Activated naive CD8-positive, alpha-beta T cell treated with anti-CD3 and anti-CD28 coated beads, Interleukin-2, amount 10 ng/mL, durations not matched to agents 7 days and 5 days (primary cell): ENCODE measurements at regions not wholly inside any gene's neighbourhood (a gene's known extent, or its start where the extent isn't known, plus 50 kb on each side); places are given as distances from the start of the nearest gene placed in this dataset.

ENCODE experiments used
- ATAC-seq: fragments of 150-1000 bp; cut with Tn5 transposase; one replicate; pipeline ENCODE4 v1.10.0; 2021; ENCODE audit warnings: low read depth, moderate library complexity
- POLR2A ChIA-PET: fragments of 350-600 bp; sonication (Branson Sonifier 250); formaldehyde crosslinking; loops from one replicate; lab custom pipeline; 2021; ENCODE audit warnings: antibody characterized with exemption; lab: Charles Lee
- DNase-seq: peaks from one replicate; pipeline ENCODE4 v3.0.0; 2021
- H3K27ac Mint-ChIP-seq: one replicate; pipeline ENCODE4 v1.8.0; 2022; ENCODE audit warnings: mild to moderate bottlenecking, mixed read lengths
- H3K27me3 Mint-ChIP-seq: one replicate; pipeline ENCODE4 v1.8.0; 2022; ENCODE audit warnings: mild to moderate bottlenecking, moderate library complexity, mixed read lengths
- H3K36me3 Mint-ChIP-seq: one replicate; pipeline ENCODE4 v1.8.0; 2021; ENCODE audit warnings: mild to moderate bottlenecking, mixed read lengths
- H3K4me1 Mint-ChIP-seq: one replicate; pipeline ENCODE4 v1.8.0; 2021; ENCODE audit warnings: mixed read lengths
- H3K4me3 Mint-ChIP-seq: one replicate; pipeline ENCODE4 v1.8.0; 2022; ENCODE audit warnings: mild to moderate bottlenecking, moderate library complexity, mixed read lengths
- H3K9me3 Mint-ChIP-seq: one replicate; pipeline ENCODE4 v1.8.0; 2021; ENCODE audit warnings: mixed read lengths

DNA sequence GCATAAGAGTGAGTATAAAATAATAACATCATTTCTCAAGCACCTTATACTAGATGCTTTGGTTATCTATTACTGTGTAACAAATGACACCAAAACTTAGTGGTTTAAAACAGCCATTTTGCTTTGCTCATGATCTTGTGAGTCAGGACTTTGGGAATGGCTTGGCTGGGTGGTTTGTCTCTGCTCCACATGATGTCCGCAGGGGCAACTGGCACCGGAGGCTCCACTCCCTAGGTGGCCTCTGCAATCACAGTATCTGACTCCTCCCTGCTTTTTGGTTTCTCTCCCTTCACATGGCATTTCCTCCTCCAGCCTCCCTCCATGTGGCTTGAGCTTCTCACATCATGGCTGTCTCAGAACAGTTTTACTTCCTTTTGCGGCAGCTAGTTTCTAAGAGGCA is 259.5 kb downstream of the GAS1 start:
- no peaks in the 10 kb centered on the region for H3K9me3 Mint-ChIP-seq
- no peak overlapping the region for H3K4me3 Mint-ChIP-seq
- ATAC-seq (no peak), DNase-seq (no peak)
- H3K27ac Mint-ChIP-seq = no peak overlapping the region
- peaks cover 5% of the 10 kb centered on the region for H3K27me3 Mint-ChIP-seq
- H3K36me3 Mint-ChIP-seq = no peaks in the 10 kb centered on the region
- no peaks in the 10 kb centered on the region for H3K4me1 Mint-ChIP-seq
- POLR2A ChIA-PET = no interaction called here

DNA sequence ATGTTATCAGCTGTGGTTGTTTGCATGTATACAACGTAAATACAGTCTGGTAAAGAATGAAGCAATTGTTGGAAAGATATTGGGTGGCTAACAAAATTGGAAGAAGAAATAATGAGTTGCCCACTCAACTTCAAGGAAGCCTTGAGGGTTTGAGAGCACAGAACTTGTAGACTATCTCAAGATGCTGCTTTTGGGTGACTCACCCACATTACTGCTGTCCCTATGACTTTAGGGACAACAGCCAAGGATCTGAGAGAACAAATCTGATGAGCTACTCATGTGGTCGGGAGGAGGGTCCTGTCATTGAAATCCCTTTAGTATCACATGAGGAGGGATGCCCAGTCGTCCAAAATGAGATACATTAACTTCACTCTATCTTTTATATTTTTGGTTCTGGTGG is 261.8 kb downstream of the GAS1 start:
- Mint-ChIP-seq H3K27ac (no peak overlapping the region), H3K4me1 (no peaks in the 10 kb centered on the region), H3K4me3 (no peak overlapping the region), H3K9me3 (no peaks in the 10 kb centered on the region), H3K27me3 (peaks cover 5% of the 10 kb centered on the region), H3K36me3 (no peaks in the 10 kb centered on the region)
- POLR2A ChIA-PET = no interaction called here
- DNase-seq (no peak), ATAC-seq (no peak)

DNA sequence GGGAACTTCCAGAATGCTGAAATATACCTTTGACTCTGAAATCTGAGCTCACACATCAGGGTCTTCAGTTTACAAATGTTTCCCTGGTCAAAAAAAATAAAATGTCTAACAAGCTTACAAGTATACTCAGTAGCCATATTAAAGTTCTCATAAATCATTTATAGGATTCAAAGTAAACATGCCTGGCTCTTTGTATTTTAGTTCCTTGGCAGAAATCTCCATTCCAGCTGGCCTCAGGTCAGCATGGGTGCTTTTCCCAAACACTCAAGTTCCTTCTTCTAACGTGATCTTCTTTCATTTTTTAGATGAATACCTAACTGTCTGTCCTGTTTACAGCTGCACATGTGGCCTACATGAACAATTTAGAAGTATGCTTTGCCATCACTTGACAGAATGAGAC is 263.2 kb downstream of the GAS1 start:
- DNase-seq (no peak), ATAC-seq (no peak)
- Mint-ChIP-seq H3K4me1 (no peaks in the 10 kb centered on the region), H3K27me3 (peaks cover 5% of the 10 kb centered on the region), H3K4me3 (no peak overlapping the region), H3K27ac (no peak overlapping the region), H3K9me3 (no peaks in the 10 kb centered on the region), H3K36me3 (no peaks in the 10 kb centered on the region)
- POLR2A ChIA-PET = no interaction called here

DNA sequence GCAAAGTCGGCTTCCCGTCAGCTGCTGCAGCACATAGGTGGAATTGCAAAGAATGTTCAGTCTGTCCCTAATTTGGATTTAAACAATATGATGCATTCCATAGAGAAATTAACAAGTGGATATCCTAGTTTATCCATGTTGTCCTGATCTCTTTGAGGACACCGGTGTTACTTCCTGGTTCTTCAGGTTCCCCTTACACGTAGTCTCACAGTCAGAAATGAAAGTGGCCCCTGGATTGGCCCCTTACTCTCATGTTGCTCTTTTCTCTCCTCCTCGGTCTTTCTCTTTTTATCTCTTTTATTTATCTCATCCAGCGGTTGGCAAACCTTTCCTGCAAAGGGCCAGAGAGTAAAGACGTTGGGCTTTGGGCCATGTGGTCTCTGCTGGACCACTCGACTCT is 265.1 kb downstream of the GAS1 start:
- H3K27ac Mint-ChIP-seq = no peak overlapping the region
- no peaks in the 10 kb centered on the region for H3K9me3 Mint-ChIP-seq
- H3K4me3 Mint-ChIP-seq = peak overlapping the region; percentile 72
- H3K27me3 Mint-ChIP-seq = peaks cover 5% of the 10 kb centered on the region
- DNase-seq = no peak
- ATAC-seq = no peak
- no peaks in the 10 kb centered on the region for H3K36me3 Mint-ChIP-seq
- POLR2A ChIA-PET = no interaction called here
- no peaks in the 10 kb centered on the region for H3K4me1 Mint-ChIP-seq

DNA sequence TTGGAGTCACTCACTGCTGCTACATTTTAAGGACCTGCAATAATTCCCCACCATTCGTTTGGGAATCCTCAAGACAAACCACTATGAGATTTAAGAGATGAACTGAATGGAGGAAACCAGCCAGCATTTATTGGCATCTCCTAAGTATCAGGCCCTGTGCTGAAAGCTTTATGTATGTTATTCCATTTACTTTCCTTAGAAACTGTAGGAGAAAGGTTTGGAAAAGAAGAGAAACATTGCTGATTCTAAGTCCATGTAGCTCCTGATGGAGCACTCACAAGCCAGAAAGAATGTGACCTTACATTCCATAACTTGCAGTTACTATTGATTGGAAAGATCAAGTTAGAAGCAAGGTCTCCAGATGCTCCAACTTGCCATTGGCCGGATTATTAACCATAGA is 267.4 kb downstream of the GAS1 start:
- POLR2A ChIA-PET = no interaction called here
- Mint-ChIP-seq H3K9me3 (no peaks in the 10 kb centered on the region), H3K27ac (no peak overlapping the region), H3K4me3 (no peak overlapping the region), H3K27me3 (peaks cover 5% of the 10 kb centered on the region), H3K4me1 (no peaks in the 10 kb centered on the region), H3K36me3 (no peaks in the 10 kb centered on the region)
- no peak for DNase-seq
- ATAC-seq = no peak

DNA sequence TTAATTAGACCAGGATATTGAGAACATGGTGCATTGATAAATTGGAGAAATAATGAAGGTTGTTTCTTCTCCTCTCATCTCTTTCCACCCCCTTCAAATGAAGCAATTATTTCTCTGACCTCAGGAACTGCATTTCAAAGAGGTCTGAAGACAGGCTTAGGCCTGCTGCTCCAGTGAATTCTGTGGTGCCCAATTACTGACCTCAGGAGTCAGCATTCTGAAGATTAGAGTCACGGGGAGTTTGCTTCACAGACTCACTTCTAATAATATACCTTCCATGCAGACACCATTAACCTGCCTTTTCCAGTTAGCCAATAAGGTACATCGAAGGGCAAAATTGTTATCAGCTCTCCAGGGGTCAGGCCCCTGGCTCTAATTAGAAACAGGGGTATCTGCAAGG is 270.9 kb downstream of the GAS1 start:
- POLR2A ChIA-PET = no interaction called here
- DNase-seq = no peak

DNA sequence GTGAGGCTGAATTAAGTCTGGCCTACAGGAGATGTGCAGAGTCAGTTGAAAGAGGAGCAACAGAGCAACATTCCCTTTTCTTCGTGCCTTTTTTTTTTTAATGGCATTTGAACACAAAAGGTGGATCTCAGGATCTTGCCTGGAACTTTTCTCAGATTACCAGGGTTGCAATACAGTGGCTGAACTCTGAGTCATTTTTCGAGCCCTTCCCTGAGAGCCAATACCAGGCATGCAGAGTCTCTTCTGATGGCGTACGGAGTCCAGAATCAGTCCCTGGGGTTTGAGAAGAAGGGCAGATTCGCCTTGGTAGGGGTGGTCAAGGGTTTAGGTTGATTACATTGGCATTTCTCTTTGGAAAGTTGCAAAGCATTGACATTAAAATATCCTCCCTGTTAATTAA is 271.5 kb downstream of the GAS1 start:
- no peak overlapping the region for H3K27ac Mint-ChIP-seq
- ATAC-seq (no peak), DNase-seq (no peak)
- no peaks in the 10 kb centered on the region for H3K4me1 Mint-ChIP-seq
- no peaks in the 10 kb centered on the region for H3K36me3 Mint-ChIP-seq
- H3K9me3 Mint-ChIP-seq = peaks cover 1% of the 10 kb centered on the region
- POLR2A ChIA-PET = no interaction called here
- H3K4me3 Mint-ChIP-seq = no peak overlapping the region
- H3K27me3 Mint-ChIP-seq = peaks cover 1% of the 10 kb centered on the region

More for the DNA sequence above, 270.9 kb downstream of the GAS1 start:
- no peak for ATAC-seq
- no peak overlapping the region for H3K4me3 Mint-ChIP-seq
- H3K27ac Mint-ChIP-seq = no peak overlapping the region
- no peaks in the 10 kb centered on the region for H3K36me3 Mint-ChIP-seq
- no peaks in the 10 kb centered on the region for H3K4me1 Mint-ChIP-seq
- no peaks in the 10 kb centered on the region for H3K27me3 Mint-ChIP-seq
- H3K9me3 Mint-ChIP-seq = no peaks in the 10 kb centered on the region

DNA sequence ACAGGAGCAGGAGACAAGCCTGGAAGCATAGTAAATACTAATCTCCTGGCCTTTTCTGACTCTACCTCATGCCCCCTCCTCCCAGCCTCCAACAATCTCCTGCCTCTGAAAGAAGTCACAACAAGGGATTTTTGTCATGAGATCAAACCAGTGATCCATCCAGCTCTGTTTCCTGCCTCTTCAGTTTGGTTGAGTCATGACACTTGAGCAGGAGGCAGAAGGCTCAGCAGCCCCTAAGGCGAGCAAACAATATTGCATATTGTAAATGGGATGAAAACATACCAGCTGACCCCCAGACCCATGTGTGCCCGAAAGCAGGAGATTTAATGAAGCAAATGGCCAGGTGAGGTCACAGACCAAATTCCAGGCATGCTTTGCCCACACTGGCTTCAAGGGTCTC is 272.8 kb downstream of the GAS1 start:
- POLR2A ChIA-PET = no interaction called here
- H3K4me3 Mint-ChIP-seq = no peak overlapping the region
- DNase-seq (no peak), ATAC-seq (no peak)
- H3K9me3 Mint-ChIP-seq = peaks cover 3% of the 10 kb centered on the region
- no peaks in the 10 kb centered on the region for H3K36me3 Mint-ChIP-seq
- H3K27me3 Mint-ChIP-seq = peaks cover 3% of the 10 kb centered on the region
- H3K4me1 Mint-ChIP-seq = no peaks in the 10 kb centered on the region
- no peak overlapping the region for H3K27ac Mint-ChIP-seq

DNA sequence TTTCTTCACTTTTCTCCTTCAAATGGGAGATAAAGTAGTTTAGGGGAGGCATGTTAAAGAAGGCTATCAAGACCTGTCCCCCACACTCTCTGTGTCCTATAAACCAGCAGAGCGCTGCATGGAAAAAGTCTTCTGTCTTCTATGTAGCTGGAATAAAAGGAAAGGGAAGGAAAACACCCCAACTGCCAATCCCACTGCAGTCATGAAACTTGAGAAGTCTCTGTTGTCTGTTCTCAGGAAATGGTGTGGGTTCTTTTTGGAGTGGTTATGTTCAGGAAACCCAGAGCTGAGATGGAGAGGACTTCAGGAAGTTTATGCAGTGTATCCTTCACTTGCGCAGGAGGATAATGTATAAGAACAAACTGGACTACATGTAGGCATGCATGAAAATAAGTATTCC is 274.3 kb downstream of the GAS1 start:
- no peak overlapping the region for H3K4me3 Mint-ChIP-seq
- peaks cover 3% of the 10 kb centered on the region for H3K27me3 Mint-ChIP-seq
- H3K36me3 Mint-ChIP-seq = no peaks in the 10 kb centered on the region
- no peak for DNase-seq
- ATAC-seq = no peak
- peaks cover 3% of the 10 kb centered on the region for H3K9me3 Mint-ChIP-seq
- POLR2A ChIA-PET = no interaction called here
- no peak overlapping the region for H3K27ac Mint-ChIP-seq
- no peaks in the 10 kb centered on the region for H3K4me1 Mint-ChIP-seq

DNA sequence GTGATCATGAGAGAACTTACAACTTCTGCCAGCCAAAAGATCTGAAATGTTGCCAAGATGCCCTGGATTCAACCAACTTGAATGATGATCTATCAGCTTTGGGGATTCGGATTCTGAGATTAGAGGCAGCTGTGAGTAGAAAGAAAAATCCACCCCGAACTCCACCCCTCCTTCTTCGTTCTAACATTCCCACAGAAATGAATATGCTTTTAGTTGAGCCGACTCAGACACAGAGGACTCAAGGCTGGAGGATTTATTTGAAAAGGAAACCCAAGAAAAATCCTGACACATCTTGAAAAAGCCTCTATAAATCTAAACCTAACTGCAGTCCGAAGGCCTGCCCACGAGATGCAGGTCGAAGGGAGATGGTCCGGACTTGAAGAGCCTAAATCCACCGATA is 275.0 kb downstream of the GAS1 start:
- POLR2A ChIA-PET = no interaction called here
- DNase-seq (no peak), ATAC-seq (no peak)
- Mint-ChIP-seq H3K4me1 (no peaks in the 10 kb centered on the region), H3K27ac (no peak overlapping the region), H3K27me3 (peaks cover 3% of the 10 kb centered on the region), H3K9me3 (peaks cover 3% of the 10 kb centered on the region), H3K36me3 (no peaks in the 10 kb centered on the region), H3K4me3 (no peak overlapping the region)

DNA sequence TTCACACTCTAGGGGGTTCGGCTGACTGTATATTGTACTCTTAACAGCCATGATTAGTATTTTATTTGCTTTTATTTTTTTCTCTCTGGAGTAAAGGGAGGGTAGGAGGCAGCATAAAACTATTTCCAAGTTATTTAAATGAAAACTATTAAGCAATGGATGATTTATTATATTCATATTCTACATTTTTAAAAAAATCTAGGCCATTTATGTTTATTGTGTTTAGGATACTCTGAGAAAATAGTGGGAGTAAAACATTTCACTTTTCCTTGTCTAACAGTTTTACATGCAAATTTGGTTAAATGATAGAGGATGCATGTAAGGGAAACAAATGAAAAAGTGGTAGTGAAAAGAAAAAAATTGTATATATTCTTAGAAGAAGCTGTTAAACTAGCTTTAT is 276.3 kb downstream of the GAS1 start:
- ATAC-seq = no peak
- POLR2A ChIA-PET = no interaction called here

DNA sequence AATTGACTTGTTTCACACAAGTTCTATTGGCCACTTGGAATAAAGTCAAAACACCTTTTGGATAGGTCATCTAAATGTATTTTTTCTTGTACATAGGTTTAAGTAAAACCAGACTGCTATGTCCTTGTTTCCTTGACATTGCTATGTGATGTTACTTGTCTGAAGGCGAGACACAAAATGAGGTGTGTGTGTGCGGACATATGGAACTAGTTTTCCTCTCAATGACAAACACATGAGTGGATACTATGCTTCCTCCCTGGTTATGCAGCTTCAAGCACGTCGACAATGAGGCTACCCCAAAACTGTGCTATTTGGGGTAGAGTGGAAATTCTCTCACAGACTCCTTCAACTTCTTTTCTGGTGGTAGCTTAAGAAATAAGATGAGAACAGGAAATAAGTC is 276.8 kb downstream of the GAS1 start:
- no peak overlapping the region for H3K27ac Mint-ChIP-seq
- H3K4me1 Mint-ChIP-seq = peaks cover 2% of the 10 kb centered on the region
- H3K36me3 Mint-ChIP-seq = no peaks in the 10 kb centered on the region
- POLR2A ChIA-PET = no interaction called here
- no peak for ATAC-seq
- DNase-seq = no peak
- peaks cover 3% of the 10 kb centered on the region for H3K27me3 Mint-ChIP-seq
- H3K9me3 Mint-ChIP-seq = peaks cover 5% of the 10 kb centered on the region
- H3K4me3 Mint-ChIP-seq = no peak overlapping the region

More for the DNA sequence above, 276.3 kb downstream of the GAS1 start:
- Mint-ChIP-seq H3K27me3 (peaks cover 3% of the 10 kb centered on the region), H3K4me3 (no peak overlapping the region), H3K4me1 (peaks cover 2% of the 10 kb centered on the region), H3K36me3 (no peaks in the 10 kb centered on the region), H3K27ac (no peak overlapping the region), H3K9me3 (peaks cover 5% of the 10 kb centered on the region)
- no peak for DNase-seq

DNA sequence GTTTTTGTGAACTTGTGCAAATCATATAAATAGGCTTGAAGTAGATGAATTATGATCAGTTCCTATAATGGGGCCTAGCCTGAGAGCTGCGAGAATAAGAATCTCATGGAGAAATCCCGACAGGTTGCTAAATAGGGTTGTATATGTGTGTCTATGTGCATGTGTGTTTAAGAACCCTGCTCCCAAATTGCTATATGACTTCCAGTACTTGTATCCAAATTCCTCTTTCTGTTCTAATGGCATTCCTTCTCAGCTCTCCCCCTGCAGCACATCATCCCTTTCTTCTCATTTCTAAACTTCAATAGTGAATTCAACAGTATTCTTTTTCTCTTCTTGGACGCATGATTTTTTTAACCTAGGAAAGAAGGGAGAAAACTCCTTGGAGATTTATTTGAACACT is 277.2 kb downstream of the GAS1 start:
- Mint-ChIP-seq H3K9me3 (peaks cover 5% of the 10 kb centered on the region), H3K27ac (no peak overlapping the region), H3K27me3 (peaks cover 3% of the 10 kb centered on the region), H3K4me1 (peaks cover 2% of the 10 kb centered on the region), H3K4me3 (no peak overlapping the region), H3K36me3 (no peaks in the 10 kb centered on the region)
- ATAC-seq (no peak), DNase-seq (no peak)
- POLR2A ChIA-PET = no interaction called here

DNA sequence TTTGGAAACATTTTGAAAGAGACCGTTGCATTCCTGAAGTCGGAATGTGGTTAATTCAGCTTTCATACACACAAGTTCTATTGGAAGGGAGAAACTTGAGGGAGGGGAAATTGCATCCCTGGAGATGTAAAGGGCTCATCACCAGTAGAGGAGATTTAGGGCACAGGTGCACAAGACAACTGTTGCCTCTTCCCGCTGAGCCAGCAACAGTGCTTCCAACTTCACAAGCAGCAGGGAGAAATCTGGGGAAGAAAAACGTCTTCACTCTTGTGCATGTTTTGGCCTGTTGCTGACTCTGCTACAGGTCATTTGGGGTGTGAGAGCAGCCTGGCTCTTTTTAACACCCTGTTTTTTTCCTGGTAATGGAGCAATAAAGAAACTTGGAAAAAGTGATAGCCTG is 277.9 kb downstream of the GAS1 start:
- H3K36me3 Mint-ChIP-seq = no peaks in the 10 kb centered on the region
- peaks cover 3% of the 10 kb centered on the region for H3K27me3 Mint-ChIP-seq
- peaks cover 5% of the 10 kb centered on the region for H3K9me3 Mint-ChIP-seq
- POLR2A ChIA-PET = no interaction called here
- peaks cover 2% of the 10 kb centered on the region for H3K4me1 Mint-ChIP-seq
- no peak overlapping the region for H3K27ac Mint-ChIP-seq
- H3K4me3 Mint-ChIP-seq = no peak overlapping the region
- no peak for DNase-seq
- ATAC-seq = no peak

DNA sequence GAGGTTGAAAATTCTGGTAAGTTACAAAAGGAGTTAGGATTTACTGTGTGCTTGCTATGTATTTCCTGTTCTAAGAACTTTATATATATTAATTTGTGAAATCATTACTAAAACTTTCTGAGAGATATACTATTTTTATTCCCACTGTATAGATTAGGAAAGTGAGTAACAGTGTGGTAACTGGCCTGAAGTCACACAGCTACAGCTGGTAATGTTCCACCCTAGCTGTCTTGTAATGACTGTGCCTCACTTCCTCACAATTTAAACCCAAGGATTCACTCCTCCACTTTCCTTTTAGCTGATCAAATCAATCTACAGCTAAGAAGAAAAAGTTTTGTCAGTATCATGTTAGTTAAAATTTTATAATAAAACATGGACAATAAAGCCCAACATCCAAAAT is 278.8 kb downstream of the GAS1 start:
- Mint-ChIP-seq H3K36me3 (no peaks in the 10 kb centered on the region), H3K27me3 (peaks cover 3% of the 10 kb centered on the region), H3K9me3 (peaks cover 5% of the 10 kb centered on the region), H3K4me1 (peaks cover 2% of the 10 kb centered on the region), H3K4me3 (no peak overlapping the region), H3K27ac (no peak overlapping the region)
- POLR2A ChIA-PET = no interaction called here
- DNase-seq (no peak), ATAC-seq (no peak)
